Endodermal cell (in vitro differentiated cells): ENCODE measurements at regions not wholly inside any gene's neighbourhood (a gene's known extent, or its start where the extent isn't known, plus 50 kb on each side); places are given as distances from the start of the nearest gene placed in this dataset.

ENCODE experiments used
- DNase-seq: peaks from one replicate; pipeline ENCODE4 v3.0.0-alpha.2; 2017
- H3K27ac ChIP-seq: 2 replicates; pipeline ENCODE4 v1.5.1; 2013; ENCODE audit warnings: mild to moderate bottlenecking, low read depth, low read length, moderate library complexity
- H3K27me3 ChIP-seq: 2 replicates; pipeline ENCODE4 v1.6.1; 2013; ENCODE audit warnings: mild to moderate bottlenecking, low read length, moderate library complexity; ENCODE audit not compliant: insufficient read depth, control insufficient read depth, poor library complexity, severe bottlenecking
- H3K36me3 ChIP-seq: 2 replicates; pipeline ENCODE4 v1.7.0; 2013; ENCODE audit warnings: mild to moderate bottlenecking, low read length, moderate library complexity; ENCODE audit not compliant: control insufficient read depth, insufficient read depth
- H3K4me1 ChIP-seq: one replicate; pipeline ENCODE4 v1.7.0; 2013; ENCODE audit warnings: low read length; ENCODE audit not compliant: control insufficient read depth, insufficient read depth
- H3K4me3 ChIP-seq: 2 replicates; pipeline ENCODE4 v1.5.1; 2013; ENCODE audit warnings: mild to moderate bottlenecking, low read length, moderate library complexity
- H3K9ac ChIP-seq: 2 replicates; pipeline ENCODE4 v1.6.1; 2013; ENCODE audit warnings: mild to moderate bottlenecking, low read length, moderate library complexity; ENCODE audit not compliant: poor library complexity, severe bottlenecking; ENCODE audit errors: extremely low read depth
- H3K9me3 ChIP-seq: 2 replicates; pipeline ENCODE4 v1.6.1; 2013; ENCODE audit warnings: mild to moderate bottlenecking, low read length, moderate library complexity; ENCODE audit not compliant: control insufficient read depth
- H3K27ac Mint-ChIP-seq: 2 replicates; pipeline ENCODE4 v1.8.0; 2020; ENCODE audit warnings: mixed read lengths
- H3K27me3 Mint-ChIP-seq: 2 replicates; pipeline ENCODE4 v1.8.0; 2021; ENCODE audit warnings: mild to moderate bottlenecking, mixed read lengths; ENCODE audit not compliant: insufficient read depth
- H3K36me3 Mint-ChIP-seq: 2 replicates; pipeline ENCODE4 v1.8.0; 2020; ENCODE audit warnings: low read depth, mixed read lengths
- H3K4me1 Mint-ChIP-seq: 2 replicates; pipeline ENCODE4 v1.8.0; 2020; ENCODE audit warnings: mixed read lengths
- H3K4me3 Mint-ChIP-seq: 2 replicates; pipeline ENCODE4 v1.8.0; 2020; ENCODE audit warnings: mild to moderate bottlenecking, moderate library complexity, mixed read lengths
- H3K9me3 Mint-ChIP-seq: 2 replicates; pipeline ENCODE4 v1.8.0; 2020; ENCODE audit warnings: mild to moderate bottlenecking, mixed read lengths
- WGBS, 2 experiments: methylation state at CpG; one replicate each; pipeline versions ENCODE4 v1.1.5 to v1.1.7; 2013; ENCODE audit warnings: missing lambda C conversion rate in 2 of 2, mixed read lengths in 1 of 2; ENCODE audit not compliant: insufficient coverage in 1 of 2, insufficient read length in 1 of 2; 5-methylcytosine and 5-hydroxymethylcytosine counted together
- TF ChIP-seq, protein P1 (sequence below): fragments of 200-600 bp; sonication (generic); conservative IDR thresholded peaks from 2 replicates; pipeline ENCODE4 v1.5.0; 2021; ENCODE audit warnings: antibody characterized with exemption, mild to moderate bottlenecking

DNA sequence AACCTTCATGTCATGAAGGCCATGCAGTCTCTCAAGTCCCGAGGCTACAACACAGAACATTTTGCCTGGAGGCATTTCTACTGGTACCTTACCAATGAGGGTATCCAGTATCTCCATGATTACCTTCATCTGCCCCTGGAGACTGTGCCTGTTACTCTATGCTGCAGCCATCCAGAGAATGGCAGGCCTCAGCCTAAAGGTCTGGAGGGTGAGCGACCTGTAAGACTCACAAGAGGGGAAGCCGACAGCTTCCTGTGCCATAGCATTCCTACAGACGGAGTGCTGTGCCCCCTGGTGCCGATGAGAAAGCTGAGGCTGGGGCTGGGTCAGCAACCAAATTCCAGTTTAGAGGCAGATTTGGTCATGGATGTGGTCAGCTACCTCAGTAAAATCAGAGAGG, 51.3 kb upstream of the CADPS start:
- Histone ChIP-seq H3K36me3 (no peaks in the 10 kb centered on the region), H3K27me3 (peaks cover 24% of the 10 kb centered on the region), H3K4me3 (no peak overlapping the region), H3K4me1 (peaks cover 2% of the 10 kb centered on the region), H3K27ac (no peak overlapping the region), H3K9ac (no peak overlapping the region), H3K9me3 (no peaks in the 10 kb centered on the region)
- peak; percentile 84 for DNase-seq
- H3K36me3 Mint-ChIP-seq = no peaks in the 10 kb centered on the region
- H3K27me3 Mint-ChIP-seq = peaks cover 13% of the 10 kb centered on the region
- H3K4me1 Mint-ChIP-seq = peaks cover 11% of the 10 kb centered on the region
- TF ChIP-seq, protein P1, sequence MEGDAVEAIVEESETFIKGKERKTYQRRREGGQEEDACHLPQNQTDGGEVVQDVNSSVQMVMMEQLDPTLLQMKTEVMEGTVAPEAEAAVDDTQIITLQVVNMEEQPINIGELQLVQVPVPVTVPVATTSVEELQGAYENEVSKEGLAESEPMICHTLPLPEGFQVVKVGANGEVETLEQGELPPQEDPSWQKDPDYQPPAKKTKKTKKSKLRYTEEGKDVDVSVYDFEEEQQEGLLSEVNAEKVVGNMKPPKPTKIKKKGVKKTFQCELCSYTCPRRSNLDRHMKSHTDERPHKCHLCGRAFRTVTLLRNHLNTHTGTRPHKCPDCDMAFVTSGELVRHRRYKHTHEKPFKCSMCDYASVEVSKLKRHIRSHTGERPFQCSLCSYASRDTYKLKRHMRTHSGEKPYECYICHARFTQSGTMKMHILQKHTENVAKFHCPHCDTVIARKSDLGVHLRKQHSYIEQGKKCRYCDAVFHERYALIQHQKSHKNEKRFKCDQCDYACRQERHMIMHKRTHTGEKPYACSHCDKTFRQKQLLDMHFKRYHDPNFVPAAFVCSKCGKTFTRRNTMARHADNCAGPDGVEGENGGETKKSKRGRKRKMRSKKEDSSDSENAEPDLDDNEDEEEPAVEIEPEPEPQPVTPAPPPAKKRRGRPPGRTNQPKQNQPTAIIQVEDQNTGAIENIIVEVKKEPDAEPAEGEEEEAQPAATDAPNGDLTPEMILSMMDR = peak; percentile 74
- H3K4me3 Mint-ChIP-seq = no peak overlapping the region
- 35 to 61% methylated on average over 4 to 5 of the region's 5 CpGs for WGBS, 2 experiments
- no peak overlapping the region for H3K27ac Mint-ChIP-seq
- H3K9me3 Mint-ChIP-seq = no peaks in the 10 kb centered on the region

DNA sequence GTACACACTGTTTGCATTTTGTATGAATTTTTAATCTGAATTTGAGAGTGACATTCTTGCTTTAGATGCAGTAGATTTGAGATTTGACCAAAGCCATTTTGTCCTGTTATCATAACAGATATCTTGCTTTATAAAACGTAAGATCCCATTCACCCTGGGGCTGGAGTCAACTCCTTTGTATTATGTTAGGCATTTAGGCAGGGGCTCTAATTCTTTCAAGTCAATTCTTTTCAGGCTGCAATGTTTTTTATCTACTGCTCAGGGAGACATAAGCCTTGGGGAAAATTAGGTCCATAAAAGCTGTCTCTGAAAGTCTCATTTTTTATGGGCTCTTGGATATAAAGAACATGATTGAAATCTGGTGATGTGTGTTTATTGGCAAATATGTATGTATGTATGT, 53.0 kb upstream of the CADPS start:
- Mint-ChIP-seq H3K36me3 (no peaks in the 10 kb centered on the region), H3K9me3 (no peaks in the 10 kb centered on the region), H3K4me1 (peaks cover 8% of the 10 kb centered on the region), H3K27ac (no peak overlapping the region), H3K27me3 (peaks cover 7% of the 10 kb centered on the region), H3K4me3 (no peak overlapping the region)
- no peaks in the 10 kb centered on the region for H3K9me3 ChIP-seq
- H3K27me3 ChIP-seq = peaks cover 9% of the 10 kb centered on the region
- peaks cover 2% of the 10 kb centered on the region for H3K4me1 ChIP-seq
- no peak overlapping the region for H3K27ac ChIP-seq
- TF ChIP-seq, protein P1 = no peak
- H3K9ac ChIP-seq = no peak overlapping the region
- no peak for DNase-seq
- H3K36me3 ChIP-seq = no peaks in the 10 kb centered on the region
- 72 to 100% methylated on average over 1 of the region's 1 CpG for WGBS, 2 experiments
- H3K4me3 ChIP-seq = no peak overlapping the region

DNA sequence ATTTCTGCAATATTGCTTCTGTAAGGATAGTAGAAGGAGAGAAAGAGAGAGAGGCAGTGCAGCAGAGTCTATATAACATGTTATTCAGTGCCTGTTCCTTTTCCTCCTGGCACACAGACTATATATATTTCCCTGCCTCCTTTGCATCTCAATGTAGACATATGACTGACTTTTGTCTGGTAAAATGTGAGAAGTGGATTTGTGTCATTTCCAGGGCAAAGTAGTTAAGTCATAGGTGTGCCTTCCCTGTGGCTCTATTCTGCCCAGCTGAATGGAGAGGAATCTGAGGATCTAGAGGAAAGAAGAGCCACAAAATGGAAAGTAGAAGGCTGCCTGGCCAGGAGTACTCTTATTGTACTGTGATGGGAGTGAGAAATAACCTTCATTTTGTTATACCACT, 54.6 kb upstream of the CADPS start:
- Mint-ChIP-seq H3K36me3 (no peaks in the 10 kb centered on the region), H3K4me1 (peaks cover 4% of the 10 kb centered on the region), H3K9me3 (no peaks in the 10 kb centered on the region), H3K4me3 (no peak overlapping the region), H3K27me3 (no peaks in the 10 kb centered on the region), H3K27ac (no peak overlapping the region)
- Histone ChIP-seq H3K4me1 (peaks cover 2% of the 10 kb centered on the region), H3K27ac (no peak overlapping the region), H3K27me3 (peaks cover 5% of the 10 kb centered on the region), H3K36me3 (no peaks in the 10 kb centered on the region), H3K9ac (no peak overlapping the region), H3K9me3 (no peaks in the 10 kb centered on the region), H3K4me3 (no peak overlapping the region)
- no peak for DNase-seq
- TF ChIP-seq, protein P1 = no peak
